SU-DHL-6 (cell line): ENCODE measurements at regions not wholly inside any gene's neighbourhood (a gene's known extent, or its start where the extent isn't known, plus 50 kb on each side); places are given as distances from the start of the nearest gene placed in this dataset.

Source experiments
- H2AFZ ChIP-seq: fragments of 200-600 bp; sonication (generic); 2 replicates; pipeline ENCODE4 v1.6.1; 2014; ENCODE audit warnings: low read depth, mild to moderate bottlenecking, moderate library complexity, mixed read lengths, antibody characterized with exemption, low read length; ENCODE audit not compliant: severe bottlenecking
- H3F3A ChIP-seq: fragments of 200-600 bp; shearing (Covaris generic); 2 replicates; pipeline ENCODE4 v1.6.0; 2016; ENCODE audit warnings: antibody characterized with exemption, mild to moderate bottlenecking; ENCODE audit not compliant: insufficient read depth
- H3K27ac ChIP-seq: fragments of 200-600 bp; sonication (generic); 2 replicates; pipeline ENCODE4 v1.5.1; 2016; ENCODE audit warnings: low read depth, mild to moderate bottlenecking, low read length, moderate library complexity, mixed read lengths
- H3K27me3 ChIP-seq: fragments of 200-600 bp; sonication (generic), shearing (Covaris generic); 2 replicates; pipeline ENCODE4 v1.6.0; 2014; ENCODE audit warnings: mild to moderate bottlenecking, low read length
- H3K36me3 ChIP-seq: fragments of 200-600 bp; sonication (generic); 2 replicates; pipeline ENCODE4 v1.6.1; 2014; ENCODE audit warnings: mild to moderate bottlenecking, low read length, mixed read lengths
- H3K4me2 ChIP-seq: fragments of 300-600, 200-600 bp; shearing (Covaris generic), sonication (generic); 2 replicates; pipeline ENCODE4 v1.6.0; 2014; ENCODE audit warnings: low read length, low read depth, mild to moderate bottlenecking; ENCODE audit not compliant: poor library complexity, severe bottlenecking
- H3K4me3 ChIP-seq: fragments of 200-600 bp; sonication (generic); 2 replicates; pipeline ENCODE4 v1.5.1; 2014; ENCODE audit warnings: antibody characterized with exemption, low read length, mild to moderate bottlenecking, mixed read lengths; ENCODE audit not compliant: insufficient read depth, poor library complexity, severe bottlenecking
- H3K79me2 ChIP-seq: fragments of 200-600 bp; sonication (generic); 2 replicates; pipeline ENCODE4 v1.6.1; 2014; ENCODE audit warnings: mild to moderate bottlenecking, low read length, moderate library complexity; ENCODE audit not compliant: insufficient read depth
- H3K9ac ChIP-seq: fragments of 200-600 bp; sonication (generic); 2 replicates; pipeline ENCODE4 v1.7.0; 2014; ENCODE audit warnings: mild to moderate bottlenecking, low read length
- H3K9me2 ChIP-seq: fragments of 200-600 bp; sonication (generic); replicated peaks from 2 replicates; pipeline ENCODE4 v1.6.1; 2014; ENCODE audit warnings: low read length; ENCODE audit not compliant: insufficient read depth
- H3K9me3 ChIP-seq: fragments of 200-600 bp; sonication (generic); 2 replicates; pipeline ENCODE4 v1.6.1; 2014; ENCODE audit warnings: low read length, mixed read lengths; ENCODE audit not compliant: insufficient read depth
- H4K20me1 ChIP-seq: fragments of 200-600 bp; sonication (generic); 2 replicates; pipeline ENCODE4 v1.6.1; 2014; ENCODE audit warnings: low read depth, mild to moderate bottlenecking, antibody characterized with exemption, low read length, moderate library complexity, mixed read lengths
- EZH2phosphoT487 ChIP-seq: fragments of 200-600 bp; sonication (generic), shearing (Covaris generic); conservative IDR thresholded peaks from 2 replicates; pipeline ENCODE4 v1.6.1; 2018; ENCODE audit warnings: mild to moderate bottlenecking, antibody characterized with exemption, low read length, moderate library complexity, mixed read lengths
- TF ChIP-seq, protein P1 (sequence below): fragments of 200-600 bp; sonication (generic); IDR thresholded peaks from one replicate; pipeline ENCODE4 v1.5.1; 2017; ENCODE audit warnings: antibody characterized with exemption, mild to moderate bottlenecking, low read length, moderate library complexity; ENCODE audit not compliant: insufficient read depth, poor library complexity, severe bottlenecking

DNA sequence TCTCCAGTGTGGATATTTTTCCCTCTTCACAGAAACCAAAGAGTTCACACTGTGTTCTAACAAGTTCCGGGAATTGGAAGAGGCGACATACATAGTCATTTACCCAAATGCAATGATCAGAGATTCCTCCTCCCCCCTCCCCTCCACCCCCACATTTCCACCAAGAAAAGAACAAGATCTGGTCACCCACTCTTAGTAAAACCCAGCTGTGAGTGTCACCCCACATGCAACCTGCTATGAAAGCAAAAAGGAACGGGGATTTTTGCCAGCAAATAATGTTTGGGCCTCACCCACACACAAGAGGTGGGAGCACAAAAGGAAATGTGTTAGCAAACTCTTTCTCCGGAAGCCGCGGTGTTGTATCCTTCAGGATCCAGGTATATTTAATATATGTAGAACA, 745.0 kb upstream of the AUTS2 start:
- TF ChIP-seq, protein P1, sequence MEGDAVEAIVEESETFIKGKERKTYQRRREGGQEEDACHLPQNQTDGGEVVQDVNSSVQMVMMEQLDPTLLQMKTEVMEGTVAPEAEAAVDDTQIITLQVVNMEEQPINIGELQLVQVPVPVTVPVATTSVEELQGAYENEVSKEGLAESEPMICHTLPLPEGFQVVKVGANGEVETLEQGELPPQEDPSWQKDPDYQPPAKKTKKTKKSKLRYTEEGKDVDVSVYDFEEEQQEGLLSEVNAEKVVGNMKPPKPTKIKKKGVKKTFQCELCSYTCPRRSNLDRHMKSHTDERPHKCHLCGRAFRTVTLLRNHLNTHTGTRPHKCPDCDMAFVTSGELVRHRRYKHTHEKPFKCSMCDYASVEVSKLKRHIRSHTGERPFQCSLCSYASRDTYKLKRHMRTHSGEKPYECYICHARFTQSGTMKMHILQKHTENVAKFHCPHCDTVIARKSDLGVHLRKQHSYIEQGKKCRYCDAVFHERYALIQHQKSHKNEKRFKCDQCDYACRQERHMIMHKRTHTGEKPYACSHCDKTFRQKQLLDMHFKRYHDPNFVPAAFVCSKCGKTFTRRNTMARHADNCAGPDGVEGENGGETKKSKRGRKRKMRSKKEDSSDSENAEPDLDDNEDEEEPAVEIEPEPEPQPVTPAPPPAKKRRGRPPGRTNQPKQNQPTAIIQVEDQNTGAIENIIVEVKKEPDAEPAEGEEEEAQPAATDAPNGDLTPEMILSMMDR: no peak
- no peak for TF ChIP-seq EZH2phosphoT487
- Histone ChIP-seq H3K9ac (no peak overlapping the region), H3K9me2 (no peaks in the 10 kb centered on the region), H3K79me2 (no peaks in the 10 kb centered on the region), H3K9me3 (no peaks in the 10 kb centered on the region), H2AFZ (no peak overlapping the region), H3K27me3 (no peaks in the 10 kb centered on the region), H3K4me2 (no peak overlapping the region), H3K4me3 (no peak overlapping the region), H3F3A (no peaks in the 10 kb centered on the region), H4K20me1 (no peaks in the 10 kb centered on the region), H3K27ac (no peak overlapping the region), H3K36me3 (no peaks in the 10 kb centered on the region)

DNA sequence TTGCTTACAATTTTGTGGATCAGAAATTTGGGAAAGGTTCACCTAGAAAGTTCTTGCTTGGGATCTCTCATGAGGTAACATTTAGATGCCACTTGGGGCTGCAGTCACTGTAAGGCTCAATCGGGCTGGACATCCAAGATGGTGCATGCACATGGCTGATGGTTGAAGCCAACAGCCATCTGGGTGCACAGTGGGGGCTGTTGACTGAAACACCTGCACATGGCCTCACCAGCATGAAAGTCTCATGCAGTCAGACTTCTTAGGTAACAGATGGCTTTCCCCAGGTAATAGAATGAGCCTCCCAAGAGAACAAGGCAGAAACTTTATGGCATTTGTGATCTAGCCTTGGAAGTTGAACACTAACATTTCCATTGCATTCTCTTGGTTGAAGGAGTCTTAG, 740.7 kb upstream of the AUTS2 start:
- no peak for TF ChIP-seq EZH2phosphoT487
- TF ChIP-seq, protein P1: no peak
- no peaks in the 10 kb centered on the region for H3F3A ChIP-seq
- H3K9ac ChIP-seq: no peak overlapping the region
- no peaks in the 10 kb centered on the region for H3K9me2 ChIP-seq
- H3K4me2 ChIP-seq: no peak overlapping the region
- H3K4me3 ChIP-seq: no peak overlapping the region
- no peaks in the 10 kb centered on the region for H3K9me3 ChIP-seq
- no peaks in the 10 kb centered on the region for H3K79me2 ChIP-seq
- no peak overlapping the region for H3K27ac ChIP-seq
- no peak overlapping the region for H2AFZ ChIP-seq
- no peaks in the 10 kb centered on the region for H3K27me3 ChIP-seq
- no peaks in the 10 kb centered on the region for H3K36me3 ChIP-seq
- no peaks in the 10 kb centered on the region for H4K20me1 ChIP-seq

DNA sequence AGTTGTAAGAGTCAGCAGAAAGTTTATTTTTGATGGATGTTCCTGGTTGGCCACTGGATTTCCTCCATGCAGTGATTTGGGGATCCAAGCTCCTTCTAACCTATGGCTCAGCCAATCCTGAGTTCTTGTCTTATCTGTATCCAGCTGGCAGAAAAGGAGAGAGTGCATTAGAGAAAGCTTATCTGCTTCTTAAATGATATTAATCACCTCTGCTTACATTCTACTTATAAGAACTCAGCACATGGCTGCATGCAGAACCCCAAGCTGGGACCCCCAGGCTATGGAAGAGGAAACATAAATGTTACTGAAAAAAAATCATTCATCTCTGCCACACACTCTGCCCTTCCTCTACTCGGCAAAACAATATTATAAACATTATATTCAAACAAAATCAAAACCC, 739.8 kb upstream of the AUTS2 start:
- Histone ChIP-seq H3K4me2 (no peak overlapping the region), H3K9ac (no peak overlapping the region), H4K20me1 (no peaks in the 10 kb centered on the region), H3K36me3 (no peaks in the 10 kb centered on the region), H3K79me2 (no peaks in the 10 kb centered on the region), H3K9me3 (no peaks in the 10 kb centered on the region), H2AFZ (no peak overlapping the region), H3K27ac (no peak overlapping the region), H3F3A (no peaks in the 10 kb centered on the region), H3K4me3 (no peak overlapping the region), H3K9me2 (no peaks in the 10 kb centered on the region), H3K27me3 (no peaks in the 10 kb centered on the region)
- no peak for TF ChIP-seq EZH2phosphoT487
- TF ChIP-seq, protein P1: no peak

DNA sequence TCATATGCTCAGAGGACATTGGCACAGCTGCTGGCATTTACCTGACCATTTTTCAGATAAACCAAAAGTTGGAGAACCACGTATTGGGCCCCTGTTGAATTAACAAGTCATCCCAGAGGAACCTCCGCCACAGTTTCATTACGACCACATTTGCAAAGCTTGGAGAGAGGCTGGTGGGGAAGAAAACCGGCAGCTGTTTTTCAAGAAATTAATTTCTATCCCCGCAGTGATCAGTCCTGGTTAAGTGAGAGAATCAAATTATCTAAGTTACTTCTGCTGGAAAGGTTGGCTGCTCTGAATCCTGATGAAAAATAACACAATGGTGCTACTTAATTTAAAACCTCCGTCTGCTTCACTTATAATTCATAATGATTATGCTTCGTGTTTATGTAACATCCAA, 737.1 kb upstream of the AUTS2 start:
- Histone ChIP-seq H3K27me3 (no peaks in the 10 kb centered on the region), H3F3A (no peaks in the 10 kb centered on the region), H3K9ac (no peak overlapping the region), H3K9me2 (no peaks in the 10 kb centered on the region), H4K20me1 (no peaks in the 10 kb centered on the region), H3K9me3 (no peaks in the 10 kb centered on the region), H3K27ac (no peak overlapping the region), H3K79me2 (no peaks in the 10 kb centered on the region), H3K4me2 (no peak overlapping the region), H3K4me3 (no peak overlapping the region), H2AFZ (no peak overlapping the region), H3K36me3 (no peaks in the 10 kb centered on the region)
- TF ChIP-seq, protein P1: no peak
- TF ChIP-seq EZH2phosphoT487: no peak
